Fibroblast of skin of right quadriceps (primary cell): ENCODE measurements at regions not wholly inside any gene's neighbourhood (a gene's known extent, or its start where the extent isn't known, plus 50 kb on each side); places are given as distances from the start of the nearest gene placed in this dataset.

Experiments
- DNase-seq: peaks from one replicate; pipeline ENCODE4 v3.0.0-alpha.2; 2013

- peak; percentile 99 for DNase-seq
Observed at GRCh38 chr19:31223740-31224534, 125.3 kb downstream of the TSHZ3 start.

- DNase-seq: no peak
Observed at GRCh38 chr19:31220540-31220939, 128.7 kb downstream of the TSHZ3 start.

GRCh38 chr19:31214997-31215396, 134.2 kb downstream of the TSHZ3 start:
- peak; percentile 40 for DNase-seq

DNA sequence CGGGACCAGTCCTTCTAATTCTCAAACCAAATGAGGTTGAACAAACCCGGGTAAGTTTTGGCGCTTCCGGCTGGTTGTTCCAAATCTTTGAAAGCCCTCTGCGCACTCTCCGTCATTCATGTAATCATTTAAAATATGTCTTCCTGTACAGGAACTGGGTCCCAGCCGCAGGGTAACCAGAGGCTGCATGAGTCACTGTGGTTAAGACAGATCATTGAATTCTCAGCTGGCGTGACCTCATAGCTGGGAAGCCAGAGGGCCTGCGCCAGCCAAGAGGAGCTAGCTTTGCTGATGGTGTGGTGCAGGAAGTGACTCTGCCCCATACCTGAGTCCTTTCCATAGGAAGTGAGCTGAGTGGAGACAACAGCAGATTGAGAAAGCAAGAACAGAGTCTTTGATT, 135.2 kb downstream of the TSHZ3 start:
- peak; percentile 100 for DNase-seq

- no peak for DNase-seq
Observed at GRCh38 chr19:31211088-31211487, 138.1 kb downstream of the TSHZ3 start.

DNA sequence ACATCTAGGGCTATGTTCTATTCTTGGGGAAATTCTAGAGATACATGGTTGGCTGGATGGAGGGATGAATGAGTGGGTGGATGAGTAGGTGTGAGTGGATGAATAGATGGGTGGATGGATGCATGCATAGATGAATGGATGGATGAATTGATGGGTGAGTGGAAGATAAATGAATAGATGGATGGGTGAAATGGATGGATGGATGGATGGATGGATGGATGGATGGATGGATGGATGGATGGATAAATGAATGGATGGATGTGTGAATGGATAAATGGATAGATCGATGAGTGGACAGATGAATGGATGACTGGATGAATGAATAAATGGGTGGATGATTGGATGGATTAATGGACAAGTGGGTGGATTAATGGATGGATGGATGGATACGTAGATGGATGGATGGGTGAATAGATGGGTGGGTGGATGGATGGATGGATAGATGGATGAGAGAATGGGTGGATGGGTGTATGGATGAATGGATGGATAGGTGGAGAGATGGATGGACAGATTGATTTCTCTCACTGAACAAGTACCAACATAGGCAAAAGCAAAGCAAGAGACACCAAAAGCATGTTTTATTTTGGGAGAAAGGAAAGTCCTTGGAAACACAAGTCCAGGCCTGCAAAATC, 143.2 kb downstream of the TSHZ3 start:
- no peak for DNase-seq

DNA sequence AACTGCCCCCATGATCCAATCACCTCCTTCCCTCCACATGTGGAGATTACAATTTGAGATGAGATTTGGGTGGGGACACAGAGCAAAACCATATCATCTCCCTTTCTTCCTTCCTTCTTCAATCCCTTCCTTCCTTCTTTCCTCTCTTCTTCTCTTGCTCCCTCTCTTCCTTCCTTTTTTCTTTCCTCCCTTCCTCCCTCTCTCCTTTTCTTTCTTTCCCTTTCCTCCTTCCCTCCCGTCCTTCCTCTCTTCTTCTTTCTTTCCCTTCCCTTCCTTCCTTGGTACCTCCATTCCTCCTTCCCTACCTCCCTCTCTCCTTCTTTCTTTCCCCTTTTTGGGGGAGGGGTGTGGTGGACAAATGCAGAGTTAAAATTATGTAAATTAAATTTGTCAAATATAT, 145.1 kb downstream of the TSHZ3 start:
- DNase-seq: no peak

- DNase-seq: no peak
Observed at GRCh38 chr19:31185261-31185660, 164.0 kb downstream of the TSHZ3 start.

DNA sequence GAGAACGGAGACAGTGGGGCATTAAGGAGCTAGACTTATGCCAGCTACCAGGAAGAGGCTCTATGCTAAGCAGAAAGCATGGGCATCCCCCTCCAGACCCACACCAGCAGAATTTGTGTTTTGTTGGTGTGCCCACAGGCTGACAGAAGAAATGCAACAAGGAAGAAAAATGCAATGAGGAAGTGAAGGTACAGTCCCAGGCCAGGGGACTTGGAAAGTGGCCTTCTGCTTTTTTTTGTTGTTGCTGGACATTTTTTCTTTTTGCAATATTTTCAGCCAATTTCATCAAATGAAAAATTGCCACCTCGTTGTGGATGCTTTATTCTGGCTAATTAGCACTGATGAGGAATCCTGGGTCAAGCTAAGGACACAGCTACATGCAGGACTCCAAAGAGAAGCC, 167.7 kb downstream of the TSHZ3 start:
- DNase-seq: no peak

DNA sequence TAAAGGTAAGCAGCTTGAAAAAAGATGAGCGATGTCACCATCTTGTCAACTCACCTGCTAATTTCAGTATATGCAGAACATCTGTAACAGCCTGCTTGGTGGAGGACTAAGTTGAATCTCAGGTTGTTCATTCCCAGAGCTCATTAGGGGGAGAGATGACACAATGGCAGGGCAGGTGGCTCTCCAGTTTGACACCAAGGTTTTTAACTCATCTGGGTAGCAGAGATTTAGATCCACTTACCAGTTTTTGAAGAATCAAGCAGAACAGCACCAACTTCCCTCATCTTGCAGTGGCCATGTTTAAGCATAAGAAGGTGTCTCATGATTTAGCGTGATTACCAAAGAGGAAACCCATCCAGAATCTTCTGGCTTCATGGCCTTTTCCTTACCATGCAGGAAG, 168.3 kb downstream of the TSHZ3 start:
- DNase-seq: no peak

DNA sequence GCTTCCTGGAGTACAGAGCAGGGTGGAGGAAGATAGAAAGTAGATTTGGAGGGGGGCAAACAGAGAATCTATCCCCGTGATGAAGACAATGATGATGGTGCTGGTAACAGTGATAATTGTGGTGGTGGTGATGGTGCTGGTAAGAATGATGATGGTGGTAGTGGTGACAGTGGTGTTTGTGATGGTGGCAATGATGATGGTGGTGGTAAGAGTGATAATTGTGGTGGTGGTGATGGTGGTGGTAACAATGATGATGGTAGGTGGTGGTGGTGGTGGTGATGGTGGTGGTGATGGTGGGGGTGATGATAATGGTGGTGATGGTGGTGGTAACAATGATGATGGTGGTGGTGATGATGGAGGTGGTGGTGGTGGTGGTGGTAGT, 169.8 kb downstream of the TSHZ3 start:
- no peak for DNase-seq

- no peak for DNase-seq
Observed at GRCh38 chr19:31178833-31179470, 170.3 kb downstream of the TSHZ3 start.

DNA sequence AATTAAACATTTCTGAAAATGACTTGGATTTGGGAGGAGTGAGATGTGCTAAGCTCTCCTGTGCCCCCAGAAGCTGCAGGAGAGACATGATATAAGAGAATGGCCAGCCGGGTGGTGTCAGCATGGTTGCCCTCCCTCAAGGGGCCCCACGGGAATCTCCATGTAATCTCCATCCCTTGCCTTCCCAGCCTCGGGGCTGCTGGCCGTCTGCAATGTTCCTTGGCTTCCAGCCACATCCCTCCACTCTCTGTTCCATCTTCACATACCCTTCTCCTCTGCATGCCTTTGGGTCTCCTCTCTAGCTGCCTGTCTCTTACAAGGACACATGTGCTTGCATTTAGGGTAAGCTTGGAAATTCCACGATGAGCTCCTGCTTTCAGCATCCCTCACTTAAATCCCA, 172.0 kb downstream of the TSHZ3 start:
- DNase-seq: peak; percentile 8

GRCh38 chr19:31175564-31176348, 173.5 kb downstream of the TSHZ3 start:
- no peak for DNase-seq

DNA sequence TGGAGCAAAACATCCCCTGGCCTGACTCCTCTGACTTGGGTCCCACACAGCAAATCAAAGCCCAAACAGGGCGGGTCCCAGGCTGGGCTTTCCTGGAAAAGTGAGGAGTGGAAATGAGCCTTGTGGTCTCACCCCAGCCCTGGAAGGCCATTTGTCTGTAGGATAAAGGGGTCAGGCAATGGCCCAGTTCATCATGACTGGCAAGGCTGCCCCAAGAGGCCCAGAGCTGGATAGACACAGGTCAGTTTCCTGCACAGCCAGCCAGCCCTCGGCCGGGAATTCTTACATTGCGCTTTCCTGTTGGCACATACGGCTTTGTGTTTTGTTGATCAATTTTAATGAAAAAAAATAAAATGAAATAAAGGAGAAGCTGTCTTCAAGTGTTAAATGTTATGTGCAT, 174.3 kb downstream of the TSHZ3 start:
- no peak for DNase-seq

- no peak for DNase-seq
Observed at GRCh38 chr19:31173991-31174390, 175.2 kb downstream of the TSHZ3 start.

GRCh38 chr19:31171936-31172335, 177.3 kb downstream of the TSHZ3 start:
- DNase-seq: no peak

GRCh38 chr19:31170046-31170445, 179.2 kb downstream of the TSHZ3 start:
- DNase-seq: no peak

DNA sequence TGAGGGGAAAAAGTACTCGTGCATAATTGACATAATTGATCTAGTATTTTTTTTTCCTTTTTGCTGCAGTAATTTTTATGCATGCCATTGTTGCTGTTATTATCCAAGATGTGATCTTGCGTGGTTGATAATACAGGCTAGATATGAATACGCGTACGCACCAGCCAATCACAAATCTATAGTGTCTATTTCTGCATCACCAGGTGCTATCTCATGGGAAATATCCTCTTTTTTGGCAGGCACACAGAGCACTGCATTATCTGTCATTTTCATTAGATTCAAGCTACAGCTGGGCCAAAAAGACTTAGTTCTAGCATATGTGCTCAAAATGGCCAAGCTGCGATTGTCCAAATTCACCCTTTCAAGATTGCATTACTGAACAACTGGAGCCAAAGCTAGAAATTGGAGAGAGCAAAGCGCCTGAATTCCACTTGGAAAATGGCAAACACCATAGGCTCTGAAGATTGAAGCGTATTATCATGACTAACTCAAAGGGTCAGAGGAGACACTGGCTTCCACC, 181.1 kb downstream of the TSHZ3 start:
- DNase-seq: no peak

- no peak for DNase-seq
Observed at GRCh38 chr19:31167690-31168089, 181.5 kb downstream of the TSHZ3 start.

DNA sequence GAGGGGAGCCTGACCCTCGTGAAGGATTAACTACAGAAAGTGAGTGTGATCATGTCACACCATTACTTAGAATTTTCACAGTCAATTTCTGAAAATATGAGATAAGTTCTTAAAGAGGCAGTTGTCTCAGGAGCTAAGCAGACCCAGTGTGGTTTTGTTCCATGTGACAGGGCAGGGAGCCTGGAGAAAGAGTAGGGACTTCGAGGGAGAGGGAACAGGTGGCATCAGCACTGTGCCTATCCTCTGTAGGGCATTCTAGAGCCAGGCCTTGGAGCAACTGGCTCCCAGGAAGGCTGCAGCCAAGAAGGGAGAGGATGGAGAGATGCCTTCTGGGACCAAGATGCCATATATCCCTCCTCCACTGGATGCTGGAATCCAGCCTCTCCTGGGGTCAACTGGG, 183.0 kb downstream of the TSHZ3 start:
- no peak for DNase-seq

GRCh38 chr19:31164791-31165251, 184.4 kb downstream of the TSHZ3 start:
- DNase-seq: no peak

- DNase-seq: peak; percentile 43
Observed at GRCh38 chr19:31160336-31160926, 188.8 kb downstream of the TSHZ3 start.
